ENCODE measurements at regions not wholly inside any gene's neighbourhood (a gene's known extent, or its start where the extent isn't known, plus 50 kb on each side); places are given as distances from the start of the nearest gene placed in this dataset.

GRCh38 chr1:198472997-198473396, 67.5 kb downstream of the ATP6V1G3 start:
- DNase-seq = no peak

DNA sequence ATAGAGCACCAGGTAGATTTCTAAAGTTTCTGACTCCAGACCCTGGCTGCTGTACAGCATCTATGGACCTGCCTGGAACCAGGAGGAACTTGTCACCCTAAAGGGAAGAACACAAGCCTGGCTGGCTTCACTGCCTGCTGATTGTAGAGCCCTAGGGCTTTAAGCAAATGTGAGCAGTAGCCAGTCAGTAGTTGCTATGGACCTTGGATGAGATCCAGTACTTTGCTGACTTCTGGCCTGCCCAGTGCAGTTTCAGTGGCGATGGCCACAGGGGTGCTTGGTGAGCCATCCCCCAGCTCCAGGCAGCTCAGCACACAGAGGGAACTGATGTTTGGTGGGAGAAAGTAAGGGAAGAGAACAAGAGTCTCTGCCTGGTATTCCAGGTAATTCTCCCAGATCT, 68.4 kb downstream of the ATP6V1G3 start:
- DNase-seq = no peak

GRCh38 chr1:198467907-198468306, 72.6 kb downstream of the ATP6V1G3 start:
- DNase-seq = no peak

DNA sequence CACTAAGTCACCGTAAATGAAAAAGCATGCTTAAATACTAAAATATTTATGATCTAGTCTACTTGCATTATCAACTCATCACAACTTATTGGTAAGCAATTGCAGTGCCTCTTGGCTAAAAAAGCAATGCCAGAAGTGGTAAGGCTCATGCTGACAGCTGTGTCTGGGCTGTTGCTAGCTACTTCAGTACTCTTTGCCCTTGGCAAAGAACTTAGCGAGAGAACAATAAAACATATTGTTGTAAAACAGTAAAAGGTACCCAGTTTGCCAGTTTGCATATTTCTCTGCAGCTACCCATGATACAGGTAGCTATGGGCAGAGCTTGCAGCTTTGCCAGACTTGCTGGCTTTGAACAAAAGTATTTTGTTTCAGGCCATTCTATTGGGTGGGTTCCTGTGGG, 73.1 kb downstream of the ATP6V1G3 start:
- DNase-seq = no peak

DNA sequence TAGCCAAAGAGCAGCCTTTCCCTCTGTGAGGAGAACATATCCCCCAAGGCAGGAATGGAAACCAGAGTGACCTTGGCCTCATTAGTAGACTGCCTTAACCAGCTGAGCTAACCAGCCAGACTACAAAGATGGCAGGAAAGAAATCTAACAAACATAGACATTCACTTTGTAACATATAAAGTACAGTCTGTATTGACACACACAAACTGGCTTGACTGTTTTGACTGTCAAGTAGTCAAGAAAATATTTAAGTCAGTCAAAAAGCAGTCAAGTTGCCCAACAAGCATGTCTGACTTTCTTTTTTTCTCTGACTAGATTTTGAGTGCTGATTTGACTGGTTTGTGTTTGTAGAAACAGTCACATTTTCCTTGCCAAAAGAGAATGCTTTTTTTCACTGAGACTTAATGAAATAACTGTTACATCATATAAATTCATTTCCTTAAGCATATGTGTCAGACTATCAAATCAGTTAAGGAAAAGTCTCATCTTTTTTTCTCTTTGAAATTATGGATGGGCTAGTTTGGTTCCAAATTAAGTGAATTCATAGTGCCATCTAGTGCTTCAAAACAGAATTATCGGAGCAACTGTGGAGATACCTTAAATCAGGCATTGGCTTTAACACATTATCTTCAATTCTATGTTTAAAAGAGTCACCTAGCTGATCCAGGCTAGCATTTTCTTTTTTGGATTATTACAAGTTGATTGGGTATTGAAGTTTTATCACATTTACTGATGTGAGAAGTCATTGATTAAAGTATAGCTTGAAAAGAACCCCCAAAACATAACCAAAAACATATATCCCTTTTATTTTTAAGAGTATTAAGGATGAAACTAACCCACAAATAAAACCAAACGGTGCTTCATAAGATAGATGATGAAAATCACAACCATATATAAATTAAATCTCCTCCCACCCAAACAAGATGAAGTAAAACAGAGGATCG, 75.0 kb downstream of the ATP6V1G3 start:
- peak; percentile 69 for DNase-seq

GRCh38 chr1:198463709-198464108, 76.8 kb downstream of the ATP6V1G3 start:
- DNase-seq = no peak

- peak; percentile 80 for DNase-seq
These were observed 78.0 kb downstream of the ATP6V1G3 start for GRCh38 chr1:198462365-198463019.

DNA sequence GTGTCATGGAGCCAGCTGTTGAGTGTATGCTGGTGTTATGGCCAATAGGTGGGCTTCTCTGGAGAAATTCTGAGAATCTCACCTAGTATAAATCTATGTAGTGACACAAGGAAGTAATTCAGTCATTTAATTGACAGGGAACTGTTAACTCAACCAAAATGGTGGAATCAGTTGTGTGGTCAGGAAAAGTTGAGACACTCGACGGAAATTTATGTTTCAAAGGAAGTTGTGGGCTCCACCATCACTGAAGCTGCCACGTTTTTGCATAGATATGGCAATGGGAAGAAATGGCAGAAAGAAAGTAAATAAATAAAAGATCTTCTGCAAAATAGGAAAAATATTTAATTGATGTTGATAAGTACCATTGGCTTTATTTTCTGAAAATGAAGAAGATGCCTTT, 84.5 kb downstream of the ATP6V1G3 start:
- DNase-seq = no peak

DNA sequence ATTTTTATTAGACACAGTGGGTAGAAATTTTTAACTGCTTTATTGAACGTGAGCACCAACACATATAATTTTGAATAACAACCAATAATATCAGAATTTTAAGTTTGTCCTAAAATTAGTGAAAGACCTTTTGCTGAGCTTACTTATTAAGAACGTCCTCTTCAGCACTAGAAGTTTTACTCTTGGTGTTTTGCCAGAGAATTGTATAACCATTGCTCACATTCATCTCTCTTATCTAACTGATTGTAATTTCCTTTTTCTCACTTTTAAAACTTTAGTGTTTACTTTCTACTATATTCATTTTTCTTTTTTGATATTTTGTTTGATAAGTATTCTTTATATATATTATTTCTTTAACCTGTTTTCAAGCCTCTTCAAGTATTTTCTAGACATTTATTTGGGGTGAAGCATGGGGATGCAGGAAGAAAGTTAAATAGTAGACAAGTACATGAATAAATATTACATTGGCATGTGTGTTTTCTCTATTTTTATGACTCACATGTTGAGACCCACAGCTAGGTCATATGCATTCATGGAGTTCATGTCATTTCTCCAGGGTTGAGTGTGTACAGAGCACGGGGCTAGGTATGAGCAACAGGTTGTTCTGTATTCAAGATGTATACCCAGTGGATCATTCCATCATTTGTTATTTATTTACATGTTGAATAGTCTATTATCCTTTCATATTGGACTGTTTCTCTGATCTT, 90.6 kb downstream of the ATP6V1G3 start:
- DNase-seq = no peak

GRCh38 chr1:198449261-198449660, 91.2 kb downstream of the ATP6V1G3 start:
- DNase-seq = no peak

GRCh38 chr1:198447468-198447867, 93.0 kb downstream of the ATP6V1G3 start:
- DNase-seq = no peak

DNA sequence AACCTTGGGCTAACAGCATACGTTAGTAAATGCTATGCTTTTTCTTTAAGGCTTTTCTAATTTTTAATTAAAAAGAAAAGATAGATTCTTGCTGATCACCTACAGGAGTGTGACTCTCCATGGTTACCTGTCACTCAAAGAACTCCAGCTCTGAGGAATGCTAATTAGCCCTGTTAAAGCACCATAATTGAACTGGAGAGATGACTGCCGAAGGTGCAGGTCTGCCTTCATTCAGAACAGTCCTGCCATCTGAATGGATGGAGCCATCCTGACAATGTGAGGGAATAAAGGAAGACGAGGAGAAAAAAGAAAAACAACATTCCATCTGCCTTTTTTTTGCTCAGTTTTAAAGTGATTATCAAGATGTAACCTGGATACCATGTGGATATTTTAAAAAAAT, 94.6 kb downstream of the ATP6V1G3 start:
- DNase-seq = no peak

DNA sequence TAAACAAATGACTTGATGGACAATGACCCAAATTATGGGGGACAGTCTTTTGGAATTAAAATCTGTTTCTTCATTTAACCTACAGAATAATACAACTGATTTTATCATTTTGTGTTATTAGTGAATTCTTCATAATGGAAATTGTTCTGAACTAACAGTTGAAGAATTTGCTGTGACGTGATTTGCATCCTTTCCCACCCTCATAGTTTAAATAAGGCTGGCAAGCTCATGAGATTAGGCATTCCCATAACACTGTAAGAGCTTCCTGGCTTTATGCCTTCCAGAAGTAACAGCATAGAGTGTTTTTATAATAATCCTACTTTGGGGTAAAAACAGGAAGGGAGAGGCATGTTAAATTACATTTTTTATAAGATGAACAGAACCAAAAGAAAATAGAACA, 95.7 kb downstream of the ATP6V1G3 start:
- no peak for DNase-seq

GRCh38 chr1:198443365-198444233, 96.9 kb downstream of the ATP6V1G3 start:
- DNase-seq = peak; percentile 25

DNA sequence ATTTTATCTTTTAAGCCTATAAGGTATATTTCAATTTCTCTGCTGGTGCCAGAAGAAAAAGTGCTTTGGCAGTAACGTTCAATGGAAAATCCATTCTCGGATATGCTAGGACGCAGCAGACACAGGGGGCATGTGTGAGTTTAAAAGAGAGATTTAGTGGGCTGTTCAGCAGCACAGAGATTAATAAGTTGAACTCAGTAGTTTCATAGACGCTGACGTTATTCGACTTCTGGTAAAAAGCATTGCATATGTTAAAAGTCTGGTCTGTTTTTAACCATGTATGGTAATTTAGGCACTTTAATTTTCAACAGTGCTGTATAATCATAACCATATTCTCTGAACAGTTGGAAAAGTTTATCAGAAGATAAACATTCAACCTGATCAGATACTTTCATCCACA, 99.6 kb downstream of the ATP6V1G3 start:
- DNase-seq = no peak

GRCh38 chr1:198437332-198437731, 103.1 kb downstream of the ATP6V1G3 start:
- no peak for DNase-seq

- no peak for DNase-seq
These were observed 104.2 kb downstream of the ATP6V1G3 start for GRCh38 chr1:198436276-198436675.

DNA sequence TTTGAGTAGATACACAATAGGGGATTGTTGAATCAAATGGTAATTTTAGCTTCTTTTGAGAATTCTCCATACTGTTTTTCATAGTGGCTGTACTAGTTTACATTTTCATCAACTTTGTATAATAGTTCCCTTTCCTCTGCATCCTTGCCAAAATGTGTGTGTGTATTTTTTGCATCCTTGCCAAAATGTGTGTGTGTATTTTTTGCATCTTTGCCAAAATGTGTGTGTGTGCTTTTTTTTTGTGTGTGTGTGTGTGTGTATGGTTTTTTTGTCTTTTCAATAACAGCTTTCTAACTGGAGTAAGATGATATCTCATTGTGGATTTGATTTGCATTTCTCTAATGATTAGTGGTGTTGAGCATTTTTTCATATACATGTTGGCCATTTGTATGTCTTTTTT, 105.4 kb downstream of the ATP6V1G3 start:
- no peak for DNase-seq

DNA sequence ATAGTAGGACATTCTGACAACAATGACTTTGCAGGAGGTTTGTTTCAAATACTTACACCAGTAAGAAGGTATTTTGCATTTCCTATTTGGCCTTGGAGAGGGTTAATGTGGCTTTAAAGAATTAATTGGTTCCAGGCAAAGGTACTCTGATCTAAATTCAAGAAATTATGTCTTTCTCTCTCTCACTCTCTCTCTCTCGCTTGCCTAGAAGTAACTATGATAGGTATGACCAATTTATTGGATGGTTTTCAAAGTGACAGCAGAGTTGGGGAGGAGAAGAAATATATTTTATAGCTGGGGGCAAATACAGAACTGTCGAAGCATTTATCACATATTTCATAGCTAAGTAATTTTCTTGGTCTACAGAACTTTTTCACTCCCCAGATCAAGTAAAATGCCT, 116.0 kb downstream of the ATP6V1G3 start:
- no peak for DNase-seq

DNA sequence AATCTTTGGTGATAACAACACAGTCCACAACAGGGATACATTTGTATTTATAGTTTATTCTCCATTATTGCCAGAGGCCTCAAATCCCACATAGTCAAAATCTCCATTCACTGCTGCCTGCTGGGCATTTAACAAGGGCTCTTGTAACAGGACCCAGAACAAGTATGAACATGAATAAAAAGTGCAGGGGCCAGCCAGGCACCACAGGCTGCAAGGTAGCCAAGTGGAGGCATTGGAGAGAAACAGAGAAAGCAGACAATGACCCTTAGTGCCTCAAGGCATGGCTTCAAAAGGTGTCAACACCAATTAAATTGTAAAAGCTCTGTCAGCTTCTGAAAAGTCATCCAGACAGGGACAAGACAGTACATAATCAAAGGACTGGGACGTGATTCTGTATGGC, 116.8 kb downstream of the ATP6V1G3 start:
- DNase-seq = no peak

- DNase-seq = peak; percentile 2
These were observed 123.4 kb downstream of the ATP6V1G3 start for GRCh38 chr1:198417039-198417438.

- DNase-seq = no peak
These were observed 124.2 kb downstream of the ATP6V1G3 start for GRCh38 chr1:198416296-198416695.

DNA sequence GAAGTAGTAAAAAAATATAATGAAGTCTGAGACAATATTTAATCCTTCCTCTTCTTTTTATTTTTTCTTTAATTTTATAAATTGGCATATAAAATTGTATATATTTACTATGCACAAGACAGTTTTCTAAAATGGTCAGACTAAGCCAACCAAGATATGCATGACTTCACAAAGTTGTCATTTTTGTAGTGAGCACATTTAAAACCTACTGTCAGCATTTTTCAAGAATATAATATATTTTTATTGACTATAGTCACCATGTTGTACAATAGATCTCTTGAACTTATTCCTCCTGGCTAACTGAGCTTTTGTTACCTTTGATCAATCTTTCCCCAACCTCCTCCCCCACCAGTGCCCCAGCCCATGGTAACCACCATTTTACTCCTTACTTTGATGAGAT, 129.2 kb downstream of the ATP6V1G3 start:
- DNase-seq = no peak
